Transverse colon (tissue), 4 donors: ENCODE measurements at regions not wholly inside any gene's neighbourhood (a gene's known extent, or its start where the extent isn't known, plus 50 kb on each side); places are given as distances from the start of the nearest gene placed in this dataset.

ENCODE experiments used
- CTCF ChIP-seq, 5 experiments: fragments of 200-600 bp in 3 of 5; fragments of 450-650 bp in 2 of 5; sonication (generic) in 3 of 5; IDR thresholded peaks; 1 replicate in 2 of 5; 2 replicates in 3 of 5; pipeline ENCODE4 v1.5.1; 2016 to 2017; ENCODE audit warnings: antibody characterized with exemption in 5 of 5, inconsistent platforms in 3 of 5, mild to moderate bottlenecking in 2 of 5, moderate library complexity in 1 of 5
- EP300 ChIP-seq: sonication (generic); formaldehyde crosslinking; IDR thresholded peaks from one replicate; pipeline ENCODE4 v1.6.1; 2017; ENCODE audit warnings: antibody characterized with exemption, low read depth
- POLR2A ChIP-seq: fragments of 450-650 bp; IDR thresholded peaks from one replicate; pipeline ENCODE4 v1.6.1; 2016; ENCODE audit warnings: antibody characterized with exemption, mild to moderate bottlenecking, moderate library complexity
- POLR2AphosphoS5 ChIP-seq, 3 donors: sonication (generic); formaldehyde crosslinking; IDR thresholded peaks; one replicate each; pipeline ENCODE4 v1.6.1; 2016; ENCODE audit warnings: antibody characterized with exemption in 3 of 3

- TF ChIP-seq CTCF (IDR thresholded peaks at IDR 0.05) (no peak), EP300 (no peak), POLR2AphosphoS5 (IDR thresholded peaks at IDR 0.05) (no peak), POLR2A (no peak)
Measured at GRCh38 chr10:65166272-65166671, 1645.1 kb downstream of the REEP3 start.
